ENCODE measurements at regions not wholly inside any gene's neighbourhood (a gene's known extent, or its start where the extent isn't known, plus 50 kb on each side); places are given as distances from the start of the nearest gene placed in this dataset.

DNA sequence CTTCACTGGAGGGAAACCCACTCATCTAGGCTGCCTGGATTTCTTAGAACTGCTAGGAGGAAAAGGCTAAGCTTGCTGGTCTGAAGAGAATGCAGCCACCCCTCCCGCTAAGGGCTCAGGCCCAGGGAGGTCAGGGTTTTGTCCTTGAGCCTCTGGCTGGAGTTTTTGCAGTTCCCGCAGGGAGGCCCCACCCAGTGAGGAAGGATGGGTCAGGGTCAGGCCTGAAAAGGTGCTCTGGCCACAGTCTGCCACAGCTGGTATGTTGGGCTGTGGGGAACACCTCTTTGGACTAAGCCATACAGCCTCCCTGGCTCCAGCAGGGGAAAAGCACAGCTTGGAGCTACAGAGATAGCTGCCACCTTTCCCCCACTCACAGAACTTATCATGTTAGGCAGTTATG, 71.4 kb upstream of the PAPPA2 start:
- TF ChIP-seq PPARA (CRISPR knock-in tag; IDR thresholded peaks at IDR 0.05; ENCODE audit: borderline replicate concordance) (no peak), TCF4 (CRISPR knock-in tag; IDR thresholded peaks at IDR 0.05; ENCODE audit: borderline replicate concordance) (no peak), ZFP3 (CRISPR knock-in tag; IDR thresholded peaks at IDR 0.05) (no peak), TOX (CRISPR knock-in tag; IDR thresholded peaks at IDR 0.05; ENCODE audit: borderline replicate concordance) (no peak), ISL1 (CRISPR knock-in tag; IDR thresholded peaks at IDR 0.05) (no peak), CSDC2 (CRISPR knock-in tag; IDR thresholded peaks at IDR 0.05) (no peak), ARNTL (CRISPR knock-in tag; IDR thresholded peaks at IDR 0.05; ENCODE audit: borderline replicate concordance, low read depth) (no peak)
- TF ChIP-seq, protein P1, sequence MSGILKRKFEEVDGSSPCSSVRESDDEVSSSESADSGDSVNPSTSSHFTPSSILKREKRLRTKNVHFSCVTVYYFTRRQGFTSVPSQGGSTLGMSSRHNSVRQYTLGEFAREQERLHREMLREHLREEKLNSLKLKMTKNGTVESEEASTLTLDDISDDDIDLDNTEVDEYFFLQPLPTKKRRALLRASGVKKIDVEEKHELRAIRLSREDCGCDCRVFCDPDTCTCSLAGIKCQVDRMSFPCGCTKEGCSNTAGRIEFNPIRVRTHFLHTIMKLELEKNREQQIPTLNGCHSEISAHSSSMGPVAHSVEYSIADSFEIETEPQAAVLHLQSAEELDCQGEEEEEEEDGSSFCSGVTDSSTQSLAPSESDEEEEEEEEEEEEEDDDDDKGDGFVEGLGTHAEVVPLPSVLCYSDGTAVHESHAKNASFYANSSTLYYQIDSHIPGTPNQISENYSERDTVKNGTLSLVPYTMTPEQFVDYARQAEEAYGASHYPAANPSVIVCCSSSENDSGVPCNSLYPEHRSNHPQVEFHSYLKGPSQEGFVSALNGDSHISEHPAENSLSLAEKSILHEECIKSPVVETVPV (CRISPR knock-in tag; IDR thresholded peaks at IDR 0.05): no peak
- TF ChIP-seq, protein P2, sequence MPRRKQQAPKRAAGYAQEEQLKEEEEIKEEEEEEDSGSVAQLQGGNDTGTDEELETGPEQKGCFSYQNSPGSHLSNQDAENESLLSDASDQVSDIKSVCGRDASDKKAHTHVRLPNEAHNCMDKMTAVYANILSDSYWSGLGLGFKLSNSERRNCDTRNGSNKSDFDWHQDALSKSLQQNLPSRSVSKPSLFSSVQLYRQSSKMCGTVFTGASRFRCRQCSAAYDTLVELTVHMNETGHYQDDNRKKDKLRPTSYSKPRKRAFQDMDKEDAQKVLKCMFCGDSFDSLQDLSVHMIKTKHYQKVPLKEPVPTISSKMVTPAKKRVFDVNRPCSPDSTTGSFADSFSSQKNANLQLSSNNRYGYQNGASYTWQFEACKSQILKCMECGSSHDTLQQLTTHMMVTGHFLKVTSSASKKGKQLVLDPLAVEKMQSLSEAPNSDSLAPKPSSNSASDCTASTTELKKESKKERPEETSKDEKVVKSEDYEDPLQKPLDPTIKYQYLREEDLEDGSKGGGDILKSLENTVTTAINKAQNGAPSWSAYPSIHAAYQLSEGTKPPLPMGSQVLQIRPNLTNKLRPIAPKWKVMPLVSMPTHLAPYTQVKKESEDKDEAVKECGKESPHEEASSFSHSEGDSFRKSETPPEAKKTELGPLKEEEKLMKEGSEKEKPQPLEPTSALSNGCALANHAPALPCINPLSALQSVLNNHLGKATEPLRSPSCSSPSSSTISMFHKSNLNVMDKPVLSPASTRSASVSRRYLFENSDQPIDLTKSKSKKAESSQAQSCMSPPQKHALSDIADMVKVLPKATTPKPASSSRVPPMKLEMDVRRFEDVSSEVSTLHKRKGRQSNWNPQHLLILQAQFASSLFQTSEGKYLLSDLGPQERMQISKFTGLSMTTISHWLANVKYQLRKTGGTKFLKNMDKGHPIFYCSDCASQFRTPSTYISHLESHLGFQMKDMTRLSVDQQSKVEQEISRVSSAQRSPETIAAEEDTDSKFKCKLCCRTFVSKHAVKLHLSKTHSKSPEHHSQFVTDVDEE (CRISPR knock-in tag; IDR thresholded peaks at IDR 0.05): no peak
- TF ChIP-seq, protein P3, sequence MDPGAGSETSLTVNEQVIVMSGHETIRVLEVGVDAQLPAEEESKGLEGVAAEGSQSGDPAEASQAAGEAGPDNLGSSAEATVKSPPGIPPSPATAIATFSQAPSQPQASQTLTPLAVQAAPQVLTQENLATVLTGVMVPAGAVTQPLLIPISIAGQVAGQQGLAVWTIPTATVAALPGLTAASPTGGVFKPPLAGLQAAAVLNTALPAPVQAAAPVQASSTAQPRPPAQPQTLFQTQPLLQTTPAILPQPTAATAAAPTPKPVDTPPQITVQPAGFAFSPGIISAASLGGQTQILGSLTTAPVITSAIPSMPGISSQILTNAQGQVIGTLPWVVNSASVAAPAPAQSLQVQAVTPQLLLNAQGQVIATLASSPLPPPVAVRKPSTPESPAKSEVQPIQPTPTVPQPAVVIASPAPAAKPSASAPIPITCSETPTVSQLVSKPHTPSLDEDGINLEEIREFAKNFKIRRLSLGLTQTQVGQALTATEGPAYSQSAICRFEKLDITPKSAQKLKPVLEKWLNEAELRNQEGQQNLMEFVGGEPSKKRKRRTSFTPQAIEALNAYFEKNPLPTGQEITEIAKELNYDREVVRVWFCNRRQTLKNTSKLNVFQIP (CRISPR knock-in tag; IDR thresholded peaks at IDR 0.05; ENCODE audit: borderline replicate concordance, low read depth): no peak

Measured in SK-N-SH treated with all-trans-retinoic acid at 6 μM for 48 hours (cell line).